ENCODE measurements at regions not wholly inside any gene's neighbourhood (a gene's known extent, or its start where the extent isn't known, plus 50 kb on each side); places are given as distances from the start of the nearest gene placed in this dataset.

- TF ChIP-seq USF1 (IDR thresholded peaks at IDR 0.05), result no peak
Measured at GRCh38 chr17:52442350-52442749, 283.8 kb upstream of the CA10 start.

GRCh38 chr17:52420555-52421078 lies 262.1 kb upstream of the CA10 start:
- TF ChIP-seq EP300 (IDR thresholded peaks at IDR 0.05; ENCODE audit: borderline replicate concordance) (no peak), TAF1 (IDR thresholded peaks at IDR 0.05; ENCODE audit: low read depth) (no peak), CREB1 (IDR thresholded peaks at IDR 0.05; ENCODE audit: low read depth) (no peak), REST (IDR thresholded peaks at IDR 0.05; ENCODE audit: low read depth) (no peak), EGR1 (IDR thresholded peaks at IDR 0.05) (no peak)

- no peak for TF ChIP-seq CEBPB (IDR thresholded peaks at IDR 0.05)
- TF ChIP-seq NFIC (IDR thresholded peaks at IDR 0.05), result no peak
- no peak for TF ChIP-seq FOXM1 (IDR thresholded peaks at IDR 0.05; ENCODE audit: borderline replicate concordance, low read depth)
- TF ChIP-seq EP300 (IDR thresholded peaks at IDR 0.05; ENCODE audit: borderline replicate concordance), result no peak
- TF ChIP-seq REST (IDR thresholded peaks at IDR 0.05; ENCODE audit: low read depth), result no peak
- no peak for TF ChIP-seq RAD21 (IDR thresholded peaks at IDR 0.05; ENCODE audit: low read depth)
- TF ChIP-seq TAF1 (IDR thresholded peaks at IDR 0.05; ENCODE audit: low read depth), result no peak
- no peak for TF ChIP-seq TEAD4 (IDR thresholded peaks at IDR 0.05)
- no peak for TF ChIP-seq TCF12 (IDR thresholded peaks at IDR 0.05; ENCODE audit: low read depth)
- TF ChIP-seq EGR1 (IDR thresholded peaks at IDR 0.05), result no peak
Measured at GRCh38 chr17:52419229-52419641, 260.7 kb upstream of the CA10 start.

GRCh38 chr17:52410781-52411180 lies 252.3 kb upstream of the CA10 start:
- no peak for TF ChIP-seq TCF12 (IDR thresholded peaks at IDR 0.05; ENCODE audit: low read depth)
- TF ChIP-seq YY1 (IDR thresholded peaks at IDR 0.05; ENCODE audit: low read depth), result no peak
- TF ChIP-seq NFIC (IDR thresholded peaks at IDR 0.05), result no peak
- TF ChIP-seq MAX (IDR thresholded peaks at IDR 0.05), result no peak
- no peak for TF ChIP-seq EP300 (IDR thresholded peaks at IDR 0.05; ENCODE audit: borderline replicate concordance)
- TF ChIP-seq CEBPB (IDR thresholded peaks at IDR 0.05), result no peak
- TF ChIP-seq TAF1 (IDR thresholded peaks at IDR 0.05; ENCODE audit: low read depth), result no peak

GRCh38 chr17:52395308-52395707 lies 236.8 kb upstream of the CA10 start:
- TF ChIP-seq EGR1 (IDR thresholded peaks at IDR 0.05) (no peak), FOXM1 (IDR thresholded peaks at IDR 0.05; ENCODE audit: borderline replicate concordance, low read depth) (no peak), TAF1 (IDR thresholded peaks at IDR 0.05; ENCODE audit: low read depth) (no peak), ZBTB7A (IDR thresholded peaks at IDR 0.05; ENCODE audit: low read depth) (no peak)

GRCh38 chr17:52390422-52390821 lies 231.9 kb upstream of the CA10 start:
- TF ChIP-seq TCF12 (IDR thresholded peaks at IDR 0.05; ENCODE audit: low read depth), result no peak
- TF ChIP-seq MAX (IDR thresholded peaks at IDR 0.05), result no peak
- TF ChIP-seq CREB1 (IDR thresholded peaks at IDR 0.05; ENCODE audit: low read depth), result no peak
- no peak for TF ChIP-seq USF1 (IDR thresholded peaks at IDR 0.05)
- no peak for TF ChIP-seq TAF1 (IDR thresholded peaks at IDR 0.05; ENCODE audit: low read depth)
- TF ChIP-seq TEAD4 (IDR thresholded peaks at IDR 0.05), result no peak
- TF ChIP-seq ZBTB7A (IDR thresholded peaks at IDR 0.05; ENCODE audit: low read depth), result no peak
- no peak for TF ChIP-seq EP300 (IDR thresholded peaks at IDR 0.05; ENCODE audit: borderline replicate concordance)
- no peak for TF ChIP-seq EGR1 (IDR thresholded peaks at IDR 0.05)
- no peak for TF ChIP-seq YY1 (IDR thresholded peaks at IDR 0.05; ENCODE audit: low read depth)
- TF ChIP-seq CEBPB (IDR thresholded peaks at IDR 0.05), result no peak
- TF ChIP-seq REST (IDR thresholded peaks at IDR 0.05; ENCODE audit: low read depth), result no peak
- no peak for TF ChIP-seq FOXM1 (IDR thresholded peaks at IDR 0.05; ENCODE audit: borderline replicate concordance, low read depth)
- no peak for TF ChIP-seq NFIC (IDR thresholded peaks at IDR 0.05)

All from Ishikawa (cell line).